Activated CD8-positive, alpha-beta T cell treated with anti-CD3 and anti-CD28 coated beads for 36 hours (primary cell): ENCODE measurements at regions not wholly inside any gene's neighbourhood (a gene's known extent, or its start where the extent isn't known, plus 50 kb on each side); places are given as distances from the start of the nearest gene placed in this dataset.

ENCODE experiments used
- ATAC-seq: fragments of 200-7000 bp; cut with Tn5 transposase; one replicate; pipeline ENCODE4 v1.10.0; 2021; ENCODE audit warnings: mild to moderate bottlenecking, moderate library complexity
- CTCF ChIA-PET: fragments of 350-600 bp; sonication (Branson Sonifier 250); formaldehyde crosslinking; loops from one replicate; lab custom pipeline; 2021; ENCODE audit warnings: antibody characterized with exemption; lab: Charles Lee
- POLR2A ChIA-PET: fragments of 350-600 bp; sonication (Branson Sonifier 250); formaldehyde crosslinking; loops from one replicate; lab custom pipeline; 2021; ENCODE audit warnings: antibody characterized with exemption; lab: Charles Lee
- DNase-seq: peaks from one replicate; pipeline ENCODE4 v3.0.0-alpha.2; 2020
- H3K27ac Mint-ChIP-seq: one replicate; pipeline ENCODE4 v1.8.0; 2021; ENCODE audit warnings: mild to moderate bottlenecking, mixed read lengths
- H3K27me3 Mint-ChIP-seq: one replicate; pipeline ENCODE4 v1.8.0; 2021; ENCODE audit warnings: mixed read lengths
- H3K36me3 Mint-ChIP-seq: one replicate; pipeline ENCODE4 v1.8.0; 2021; ENCODE audit warnings: low read depth, mixed read lengths
- H3K4me1 Mint-ChIP-seq: one replicate; pipeline ENCODE4 v1.8.0; 2021; ENCODE audit warnings: low read depth, mixed read lengths
- H3K4me3 Mint-ChIP-seq: one replicate; pipeline ENCODE4 v1.8.0; 2021; ENCODE audit warnings: mild to moderate bottlenecking, moderate library complexity, mixed read lengths
- H3K9me3 Mint-ChIP-seq: one replicate; pipeline ENCODE4 v1.8.0; 2021; ENCODE audit warnings: mixed read lengths
- intact Hi-C: fragments of 100-400 bp; cut with micrococcal nuclease; formaldehyde crosslinking; loops from one replicate; pipeline ENCODE4 v1.10.0; 2022
- TF ChIP-seq, protein P1 (sequence below): fragments of 200-600 bp; IDR thresholded peaks from one replicate; pipeline ENCODE4 v1.8.0; 2022; ENCODE audit warnings: antibody characterized with exemption, mild to moderate bottlenecking

DNA sequence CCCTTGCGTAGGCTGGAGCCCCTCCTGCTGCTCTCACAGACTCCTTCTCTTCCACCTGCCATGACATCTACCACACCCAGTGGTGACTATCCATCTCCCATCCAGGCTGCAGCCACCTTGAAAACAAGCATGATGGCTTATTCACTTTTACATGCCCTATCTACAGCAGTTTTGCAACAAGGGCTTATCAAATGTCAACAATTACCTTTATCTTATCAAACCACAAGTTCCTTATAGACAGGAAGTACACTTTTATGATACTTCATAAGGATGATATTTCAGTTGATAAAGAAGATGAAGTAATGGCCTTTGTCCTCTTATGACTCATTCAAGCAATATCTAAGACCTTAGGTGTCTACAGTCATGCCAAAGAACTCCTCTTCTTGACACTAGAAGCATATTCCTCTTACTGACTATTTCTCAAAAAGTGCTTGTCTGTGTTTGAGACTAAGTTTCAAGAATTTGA lies 125.3 kb upstream of the SPRED1 start:
- ChIA-PET CTCF (no interaction called here), POLR2A (no interaction called here)
- no peak for DNase-seq
- ATAC-seq, result no peak
- intact Hi-C loops, result no loop called here
- peaks cover 6% of the 10 kb centered on the region for H3K27me3 Mint-ChIP-seq
- peaks cover 3% of the 10 kb centered on the region for H3K9me3 Mint-ChIP-seq
- TF ChIP-seq, protein P1, sequence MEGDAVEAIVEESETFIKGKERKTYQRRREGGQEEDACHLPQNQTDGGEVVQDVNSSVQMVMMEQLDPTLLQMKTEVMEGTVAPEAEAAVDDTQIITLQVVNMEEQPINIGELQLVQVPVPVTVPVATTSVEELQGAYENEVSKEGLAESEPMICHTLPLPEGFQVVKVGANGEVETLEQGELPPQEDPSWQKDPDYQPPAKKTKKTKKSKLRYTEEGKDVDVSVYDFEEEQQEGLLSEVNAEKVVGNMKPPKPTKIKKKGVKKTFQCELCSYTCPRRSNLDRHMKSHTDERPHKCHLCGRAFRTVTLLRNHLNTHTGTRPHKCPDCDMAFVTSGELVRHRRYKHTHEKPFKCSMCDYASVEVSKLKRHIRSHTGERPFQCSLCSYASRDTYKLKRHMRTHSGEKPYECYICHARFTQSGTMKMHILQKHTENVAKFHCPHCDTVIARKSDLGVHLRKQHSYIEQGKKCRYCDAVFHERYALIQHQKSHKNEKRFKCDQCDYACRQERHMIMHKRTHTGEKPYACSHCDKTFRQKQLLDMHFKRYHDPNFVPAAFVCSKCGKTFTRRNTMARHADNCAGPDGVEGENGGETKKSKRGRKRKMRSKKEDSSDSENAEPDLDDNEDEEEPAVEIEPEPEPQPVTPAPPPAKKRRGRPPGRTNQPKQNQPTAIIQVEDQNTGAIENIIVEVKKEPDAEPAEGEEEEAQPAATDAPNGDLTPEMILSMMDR, result no peak
- H3K27ac Mint-ChIP-seq, result no peak overlapping the region
- H3K4me3 Mint-ChIP-seq, result no peak overlapping the region
- H3K36me3 Mint-ChIP-seq, result no peaks in the 10 kb centered on the region
- peaks cover 4% of the 10 kb centered on the region for H3K4me1 Mint-ChIP-seq

DNA sequence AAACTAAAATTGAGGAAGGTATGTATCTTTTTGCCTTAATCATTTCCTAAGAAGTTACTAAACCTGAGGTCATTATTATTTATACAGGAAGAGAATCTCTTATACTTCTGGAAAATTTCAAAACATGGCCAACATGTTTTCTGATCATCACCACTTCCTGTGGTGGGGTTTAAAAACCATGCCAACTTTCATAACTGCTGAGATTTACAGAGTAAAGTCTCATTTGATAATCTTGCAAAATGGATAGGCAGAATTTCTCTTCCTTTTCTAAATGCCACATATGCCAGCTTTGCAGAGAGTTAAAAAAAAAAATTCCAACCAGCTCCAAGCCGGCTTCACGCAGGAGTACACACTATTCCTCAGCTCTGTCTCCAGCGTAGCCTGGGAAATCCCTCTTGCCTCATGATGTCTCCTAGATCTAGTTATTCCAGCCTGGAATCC lies 124.3 kb upstream of the SPRED1 start:
- DNase-seq (no peak), ATAC-seq (no peak)
- Mint-ChIP-seq H3K27me3 (peaks cover 8% of the 10 kb centered on the region), H3K27ac (no peak overlapping the region), H3K4me1 (peaks cover 4% of the 10 kb centered on the region), H3K9me3 (peaks cover 4% of the 10 kb centered on the region), H3K36me3 (no peaks in the 10 kb centered on the region), H3K4me3 (no peak overlapping the region)
- CTCF ChIA-PET, result interaction anchor here (0.6 kb wide), 1 partner anchor 144 kb away, joined by 3 read pairs; no protein-coding TSS in a partner anchor
- TF ChIP-seq, protein P1, result no peak
- POLR2A ChIA-PET, result no interaction called here
- intact Hi-C loops, result no loop called here

DNA sequence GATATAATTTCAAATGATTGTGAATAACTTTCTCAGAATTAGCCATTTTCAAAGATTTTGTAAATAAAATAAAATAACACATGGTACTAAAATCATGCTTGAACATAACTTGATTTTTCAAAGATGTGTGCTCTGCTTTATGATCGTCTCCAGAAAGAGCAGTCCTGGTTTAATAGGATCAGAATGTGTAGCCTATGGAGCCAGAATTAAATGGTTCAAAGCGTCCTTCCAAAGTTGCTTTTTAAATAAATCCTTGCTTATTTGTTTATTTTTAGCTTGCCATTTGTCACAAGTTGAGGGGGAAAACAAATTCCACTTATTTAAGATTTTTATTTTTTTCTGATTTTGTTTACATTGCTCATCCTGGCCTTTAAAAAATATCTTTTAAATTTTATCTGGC lies 123.7 kb upstream of the SPRED1 start:
- TF ChIP-seq, protein P1, result no peak
- intact Hi-C loops, result no loop called here
- H3K4me3 Mint-ChIP-seq, result no peak overlapping the region
- H3K36me3 Mint-ChIP-seq, result no peaks in the 10 kb centered on the region
- ATAC-seq (no peak), DNase-seq (no peak)
- H3K9me3 Mint-ChIP-seq, result peaks cover 4% of the 10 kb centered on the region
- H3K27me3 Mint-ChIP-seq, result peaks cover 8% of the 10 kb centered on the region
- H3K4me1 Mint-ChIP-seq, result peaks cover 4% of the 10 kb centered on the region
- CTCF ChIA-PET, result interaction anchor here (0.6 kb wide), 1 partner anchor 144 kb away, joined by 3 read pairs; no protein-coding TSS in a partner anchor
- H3K27ac Mint-ChIP-seq, result no peak overlapping the region
- POLR2A ChIA-PET, result no interaction called here

DNA sequence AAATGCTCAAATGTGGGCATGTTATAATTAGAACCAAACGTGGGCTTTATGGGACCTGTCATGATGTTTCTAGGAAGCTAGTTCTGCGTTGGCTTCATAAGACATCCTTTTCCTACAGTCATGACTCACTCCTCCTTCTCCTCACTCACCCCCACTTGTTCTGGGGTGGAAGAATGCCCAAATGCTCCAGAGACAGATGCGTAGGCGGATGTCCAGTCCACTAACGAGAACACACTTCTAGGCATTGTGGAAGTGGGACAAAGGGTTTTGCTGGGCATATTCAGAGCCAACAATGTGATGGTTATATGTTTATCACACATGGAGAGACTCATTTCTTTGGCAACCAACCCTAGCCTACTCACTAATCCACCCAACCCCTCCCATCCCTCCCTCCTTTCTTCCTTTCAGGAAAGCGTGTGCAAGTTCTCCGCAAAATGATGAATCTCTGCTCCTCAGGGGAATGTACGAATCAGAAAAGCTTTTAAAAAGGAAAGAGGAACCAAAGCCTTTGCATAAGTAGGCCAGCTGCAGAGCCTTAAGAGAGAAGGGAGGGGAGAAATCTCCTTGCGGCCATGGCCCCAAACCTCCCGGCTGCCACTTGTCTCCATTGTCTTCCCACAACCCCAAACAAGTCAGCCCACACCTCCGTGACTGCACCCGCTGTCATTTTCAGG lies 123.0 kb upstream of the SPRED1 start:
- Mint-ChIP-seq H3K4me1 (peaks cover 4% of the 10 kb centered on the region), H3K36me3 (no peaks in the 10 kb centered on the region), H3K27ac (no peak overlapping the region), H3K9me3 (peaks cover 4% of the 10 kb centered on the region), H3K4me3 (no peak overlapping the region), H3K27me3 (peaks cover 8% of the 10 kb centered on the region)
- ChIA-PET CTCF (no interaction called here), POLR2A (no interaction called here)
- intact Hi-C loops, result no loop called here
- DNase-seq (peak; percentile 29), ATAC-seq (no peak)
- TF ChIP-seq, protein P1, result no peak

DNA sequence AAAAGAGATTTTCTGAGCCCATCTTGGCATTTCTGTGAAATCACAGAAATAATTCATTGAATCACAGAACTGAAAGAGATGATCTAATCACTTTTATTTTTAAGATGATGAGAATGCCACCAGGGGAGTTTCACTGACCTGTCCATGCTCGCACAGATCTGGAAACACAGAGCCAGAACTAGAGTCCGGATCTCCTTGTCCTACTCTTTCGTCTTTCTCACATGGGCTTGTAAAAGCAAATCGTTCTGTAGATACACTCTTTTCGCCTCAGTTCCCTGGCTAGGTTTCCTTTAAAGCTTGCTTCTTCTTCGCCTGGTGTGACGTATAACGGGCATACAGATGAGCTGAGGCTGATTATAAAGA lies 122.5 kb upstream of the SPRED1 start:
- intact Hi-C loops, result no loop called here
- TF ChIP-seq, protein P1, result no peak
- Mint-ChIP-seq H3K27ac (no peak overlapping the region), H3K4me1 (peaks cover 4% of the 10 kb centered on the region), H3K36me3 (no peaks in the 10 kb centered on the region), H3K27me3 (peaks cover 8% of the 10 kb centered on the region), H3K9me3 (peaks cover 2% of the 10 kb centered on the region), H3K4me3 (no peak overlapping the region)
- ChIA-PET CTCF (no interaction called here), POLR2A (no interaction called here)
- no peak for DNase-seq
- no peak for ATAC-seq
